GM18508 (cell line): ENCODE measurements at regions not wholly inside any gene's neighbourhood (a gene's known extent, or its start where the extent isn't known, plus 50 kb on each side); places are given as distances from the start of the nearest gene placed in this dataset.
"Not testable (repeated sequence)": the region's sequence is repeated elsewhere in the genome, so short reads cannot be mapped to it uniquely, and the experiment has no call there.

ENCODE experiments used
- ATAC-seq: cut with Tn5 transposase; IDR thresholded peaks from one replicate; pipeline ENCODE4 v1.9.1; 2021; ENCODE audit warnings: moderate number of reproducible peaks; ENCODE audit not compliant: insufficient read depth, unreplicated experiment

GRCh38 chr6:8934318-8934717, 499.0 kb upstream of the SLC35B3 start:
- no peak for ATAC-seq

GRCh38 chr6:8930009-8930408, 494.7 kb upstream of the SLC35B3 start:
- no peak for ATAC-seq

GRCh38 chr6:8920244-8920643, 484.9 kb upstream of the SLC35B3 start:
- ATAC-seq, result not testable (repeated sequence)

GRCh38 chr6:8918196-8918595, 482.9 kb upstream of the SLC35B3 start:
- ATAC-seq, result no peak

- no peak for ATAC-seq
Observed at GRCh38 chr6:8914700-8915099, 479.4 kb upstream of the SLC35B3 start.

GRCh38 chr6:8908638-8909037, 473.3 kb upstream of the SLC35B3 start:
- ATAC-seq, result no peak

GRCh38 chr6:8906699-8907098, 471.4 kb upstream of the SLC35B3 start:
- ATAC-seq, result no peak

- no peak for ATAC-seq
Observed at GRCh38 chr6:8905757-8906156, 470.4 kb upstream of the SLC35B3 start.

GRCh38 chr6:8904754-8905153, 469.4 kb upstream of the SLC35B3 start:
- ATAC-seq, result no peak

GRCh38 chr6:8900056-8900455, 464.7 kb upstream of the SLC35B3 start:
- ATAC-seq, result no peak

- ATAC-seq, result no peak
Observed at GRCh38 chr6:8889514-8889913, 454.2 kb upstream of the SLC35B3 start.

- no peak for ATAC-seq
Observed at GRCh38 chr6:8888468-8888867, 453.1 kb upstream of the SLC35B3 start.

- ATAC-seq, result no peak
Observed at GRCh38 chr6:8881663-8882062, 446.3 kb upstream of the SLC35B3 start.

GRCh38 chr6:8879334-8879733, 444.0 kb upstream of the SLC35B3 start:
- no peak for ATAC-seq

GRCh38 chr6:8875986-8876385, 440.6 kb upstream of the SLC35B3 start:
- no peak for ATAC-seq

- no peak for ATAC-seq
Observed at GRCh38 chr6:8872589-8872988, 437.2 kb upstream of the SLC35B3 start.

- no peak for ATAC-seq
Observed at GRCh38 chr6:8865451-8865850, 430.1 kb upstream of the SLC35B3 start.

- no peak for ATAC-seq
Observed at GRCh38 chr6:8860671-8861070, 425.3 kb upstream of the SLC35B3 start.

GRCh38 chr6:8859501-8859900, 424.2 kb upstream of the SLC35B3 start:
- ATAC-seq, result no peak

GRCh38 chr6:8858854-8859331, 423.5 kb upstream of the SLC35B3 start:
- no peak for ATAC-seq

GRCh38 chr6:8857160-8857559, 421.8 kb upstream of the SLC35B3 start:
- no peak for ATAC-seq

- no peak for ATAC-seq
Observed at GRCh38 chr6:8855411-8855810, 420.1 kb upstream of the SLC35B3 start.

GRCh38 chr6:8852332-8852731, 417.0 kb upstream of the SLC35B3 start:
- ATAC-seq, result no peak
